HK-2 (cell line): ENCODE measurements at regions not wholly inside any gene's neighbourhood (a gene's known extent, or its start where the extent isn't known, plus 50 kb on each side); places are given as distances from the start of the nearest gene placed in this dataset.

Experiments used
- DNase-seq: peaks from one replicate; pipeline ENCODE4 v3.0.0-alpha.2; 2018; ENCODE audit not compliant: unreplicated experiment

DNA sequence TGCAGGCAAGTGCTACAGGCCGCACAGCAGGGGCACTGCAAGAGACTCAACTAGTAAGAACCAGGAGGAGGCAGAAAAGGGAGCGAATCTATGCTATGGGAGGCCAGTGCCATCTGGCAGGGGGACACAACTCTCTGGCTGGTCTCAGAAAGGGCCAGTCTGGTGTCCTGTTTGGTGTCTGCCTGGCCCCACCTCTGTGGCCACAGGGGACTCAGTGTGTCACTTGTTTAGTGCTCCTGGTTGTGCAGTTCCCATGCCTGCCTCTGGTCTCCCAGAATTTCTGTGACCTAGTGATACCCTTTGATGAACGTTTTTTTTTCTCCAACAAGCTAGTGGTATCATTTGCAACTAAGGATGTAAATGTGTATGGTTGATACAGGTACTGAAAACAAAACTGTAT, 59.2 kb upstream of the JCAD start:
- no peak for DNase-seq

DNA sequence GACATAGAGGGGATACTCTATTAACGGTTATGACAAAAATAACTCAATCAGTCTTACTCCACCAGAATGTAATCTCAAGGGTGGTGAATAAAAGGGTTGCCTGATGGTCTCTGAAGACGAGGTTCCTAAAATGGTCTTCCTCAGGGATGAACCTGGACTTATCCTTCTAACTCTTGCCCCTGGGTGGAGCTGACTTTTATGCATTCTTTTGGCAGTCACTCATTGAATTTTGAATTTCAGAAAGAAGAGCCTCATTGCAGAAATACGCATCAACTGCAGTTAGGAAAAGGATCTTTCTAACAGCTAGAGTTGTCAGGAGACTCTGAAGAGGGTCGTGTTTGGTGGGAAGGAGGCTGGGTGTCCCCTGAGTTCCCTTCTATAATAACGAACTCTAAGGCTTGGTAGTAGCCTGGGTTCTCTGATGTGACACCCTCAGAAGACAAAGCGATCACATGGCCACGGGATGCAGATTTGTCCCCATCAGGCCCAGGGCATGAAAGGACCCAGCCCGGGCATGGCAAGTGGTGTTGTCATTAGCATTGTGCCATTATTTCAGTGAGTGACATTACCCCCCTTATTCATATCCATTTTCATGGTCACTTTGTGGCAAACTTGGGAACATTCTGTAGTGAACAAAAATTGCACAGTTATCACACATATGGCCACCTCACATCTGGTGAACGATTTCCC, 58.6 kb upstream of the JCAD start:
- DNase-seq, result no peak

DNA sequence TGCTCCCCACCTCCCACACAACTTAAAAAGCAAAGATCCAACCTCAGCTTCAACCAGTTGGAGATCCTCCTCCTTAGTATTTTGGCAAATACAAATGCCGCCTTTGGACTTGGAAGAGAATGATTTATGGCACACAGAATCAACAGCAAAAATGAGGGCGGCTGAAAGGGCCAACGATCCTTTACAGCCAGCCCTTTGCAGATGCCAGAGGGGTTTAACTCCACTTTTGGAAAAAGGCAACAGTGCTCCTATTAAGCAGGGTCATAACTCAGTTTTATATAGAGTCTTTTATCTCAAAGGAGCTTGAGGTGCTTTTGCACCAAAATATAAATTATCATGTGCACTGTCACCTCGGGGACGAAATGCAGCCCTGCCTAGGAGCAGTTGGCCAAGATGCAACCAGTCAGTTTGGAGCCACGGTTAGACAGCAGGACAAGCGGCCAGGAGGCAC, 56.7 kb upstream of the JCAD start:
- DNase-seq, result no peak

DNA sequence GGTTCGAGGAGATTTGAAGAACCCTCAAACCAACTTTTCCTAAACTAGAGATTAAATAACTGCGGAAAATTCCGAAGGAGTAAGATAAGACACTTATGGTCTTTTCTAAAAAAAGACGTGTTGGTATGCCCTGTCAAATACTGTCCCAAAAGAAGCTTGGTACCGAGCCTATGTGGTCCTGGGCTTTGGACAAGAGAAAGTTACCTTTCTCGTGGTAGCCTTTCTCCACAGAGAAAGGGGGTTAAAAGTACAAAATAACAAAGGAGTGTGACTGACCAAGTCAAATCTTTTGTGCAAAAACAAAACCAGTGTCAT, 56.2 kb upstream of the JCAD start:
- DNase-seq, result no peak

DNA sequence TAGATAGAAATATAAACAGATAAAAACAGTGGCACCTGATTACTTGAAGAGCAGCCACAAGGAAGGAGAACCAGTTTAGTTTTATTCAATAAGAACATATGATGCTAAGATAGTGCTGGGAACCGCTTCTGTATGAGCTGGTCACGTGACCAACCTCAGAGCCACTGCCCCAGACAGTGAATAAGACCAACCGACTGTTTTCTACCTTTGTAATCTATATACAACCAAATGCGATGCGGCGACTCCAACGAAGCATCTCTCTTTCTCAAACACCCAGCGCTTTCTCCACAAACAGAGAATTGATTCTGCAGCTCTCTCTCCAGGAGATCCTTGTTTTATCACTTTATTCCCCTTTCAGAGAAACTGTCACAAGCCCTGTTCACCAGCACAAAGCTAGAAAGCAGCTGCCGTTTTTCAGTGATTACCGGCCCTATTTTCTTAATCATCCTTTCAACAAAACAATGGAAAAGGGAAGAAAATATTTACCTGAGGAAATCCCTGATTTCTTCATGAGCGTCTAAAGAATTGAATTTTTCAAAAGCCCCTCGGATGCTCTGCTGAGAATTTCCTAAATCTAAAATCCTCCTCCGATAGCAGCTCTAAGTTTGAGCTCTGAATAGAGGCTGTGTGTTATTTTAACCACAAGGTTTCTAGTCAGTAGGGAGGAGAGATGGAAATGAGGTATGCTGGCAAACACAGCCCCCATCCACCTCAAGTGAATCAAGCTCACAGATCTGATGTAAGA, 55.7 kb upstream of the JCAD start:
- DNase-seq, result no peak

DNA sequence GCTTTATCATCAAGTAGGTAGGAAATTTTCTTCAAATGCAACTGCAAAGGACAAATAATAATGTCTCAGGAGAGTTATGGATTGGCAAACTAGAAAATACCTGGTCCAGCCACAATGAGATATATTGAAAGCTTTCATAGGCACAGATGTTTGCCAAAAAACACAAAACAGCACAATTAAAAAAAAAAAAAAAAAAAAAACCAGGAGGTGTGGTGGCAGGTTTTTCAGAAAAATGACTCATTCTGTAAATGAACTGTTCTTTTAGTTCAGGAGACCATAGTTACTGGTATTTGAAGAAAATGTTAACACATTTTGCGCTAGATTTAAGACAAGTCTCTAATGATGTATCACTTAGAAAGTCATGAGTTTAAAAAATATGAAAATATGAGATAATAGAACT, 55.0 kb upstream of the JCAD start:
- no peak for DNase-seq

DNA sequence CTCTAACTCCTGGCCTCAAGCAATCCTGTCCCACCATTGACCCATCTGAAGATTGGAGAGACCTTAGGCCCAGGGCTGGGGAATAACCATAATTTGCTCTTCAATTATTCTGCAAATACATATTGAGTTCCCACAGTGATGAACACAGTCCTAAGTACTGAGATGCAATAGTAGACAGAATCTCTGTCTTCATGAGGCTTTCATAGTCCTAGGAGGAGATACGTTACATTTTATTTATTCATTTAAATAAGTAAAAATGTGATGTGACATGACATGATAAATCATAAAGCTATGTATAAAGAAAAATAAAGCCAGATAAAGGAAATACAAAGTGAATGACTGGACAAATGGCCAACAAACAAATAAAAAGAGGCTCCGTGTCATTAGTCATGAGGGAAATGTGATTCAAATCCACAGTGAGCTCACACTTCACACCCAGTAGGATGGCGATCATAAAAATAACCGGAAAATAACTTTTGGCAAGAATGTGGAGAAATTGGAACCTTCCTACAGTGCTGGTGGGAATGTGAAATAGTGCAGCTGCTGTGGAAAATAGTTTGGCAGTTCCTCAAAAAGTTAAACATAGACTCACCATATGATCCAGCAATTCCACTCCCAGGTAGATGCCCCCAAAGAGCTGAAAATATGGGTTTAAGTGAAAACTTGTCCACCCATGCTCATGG, 52.1 kb upstream of the JCAD start:
- DNase-seq, result no peak
